ENCODE measurements at regions not wholly inside any gene's neighbourhood (a gene's known extent, or its start where the extent isn't known, plus 50 kb on each side); places are given as distances from the start of the nearest gene placed in this dataset.

GRCh38 chr11:82076126-82076525 is 657.5 kb downstream of the FAM181B start:
- H3K4me3 Mint-ChIP-seq (ENCODE audit: unreplicated experiment), result no peak overlapping the region
- H3K9me3 Mint-ChIP-seq (ENCODE audit: unreplicated experiment), result no peaks in the 10 kb centered on the region
- no peaks in the 10 kb centered on the region for H3K4me1 Mint-ChIP-seq (ENCODE audit: insufficient read depth, unreplicated experiment)
- DNase-seq (ENCODE audit: unreplicated experiment), result no peak
- H3K27ac Mint-ChIP-seq (ENCODE audit: low read depth, unreplicated experiment), result no peak overlapping the region
- peaks cover 85% of the 10 kb centered on the region for H3K27me3 Mint-ChIP-seq (ENCODE audit: insufficient read depth, unreplicated experiment)
- CTCF ChIA-PET, result interaction anchor here (0.7 kb wide), 1 partner anchor 1498 kb away, joined by 3 read pairs; no protein-coding TSS in a partner anchor
- no peaks in the 10 kb centered on the region for H3K36me3 Mint-ChIP-seq (ENCODE audit: insufficient read depth, unreplicated experiment)
- BruUV-seq (replicated peaks), result no TSS peak
- no peak for TF ChIP-seq CTCF (IDR thresholded peaks at IDR 0.05; ENCODE audit: unreplicated experiment)
- intact Hi-C loops (cut with micrococcal nuclease), result no loop called here
- POLR2A ChIA-PET, result no interaction called here

- BruUV-seq (replicated peaks), result no TSS peak
- no peak for DNase-seq (ENCODE audit: unreplicated experiment)
- no peaks in the 10 kb centered on the region for H3K4me1 Mint-ChIP-seq (ENCODE audit: insufficient read depth, unreplicated experiment)
- TF ChIP-seq CTCF (IDR thresholded peaks at IDR 0.05; ENCODE audit: unreplicated experiment), result no peak
- no peaks in the 10 kb centered on the region for H3K9me3 Mint-ChIP-seq (ENCODE audit: unreplicated experiment)
- no peak overlapping the region for H3K27ac Mint-ChIP-seq (ENCODE audit: low read depth, unreplicated experiment)
- intact Hi-C loops (cut with micrococcal nuclease), result no loop called here
- no peaks in the 10 kb centered on the region for H3K36me3 Mint-ChIP-seq (ENCODE audit: insufficient read depth, unreplicated experiment)
- H3K4me3 Mint-ChIP-seq (ENCODE audit: unreplicated experiment), result no peak overlapping the region
- peaks cover 62% of the 10 kb centered on the region for H3K27me3 Mint-ChIP-seq (ENCODE audit: insufficient read depth, unreplicated experiment)
- ChIA-PET POLR2A (no interaction called here), CTCF (no interaction called here)
Measured at GRCh38 chr11:82059505-82059904, 674.2 kb downstream of the FAM181B start.

DNA sequence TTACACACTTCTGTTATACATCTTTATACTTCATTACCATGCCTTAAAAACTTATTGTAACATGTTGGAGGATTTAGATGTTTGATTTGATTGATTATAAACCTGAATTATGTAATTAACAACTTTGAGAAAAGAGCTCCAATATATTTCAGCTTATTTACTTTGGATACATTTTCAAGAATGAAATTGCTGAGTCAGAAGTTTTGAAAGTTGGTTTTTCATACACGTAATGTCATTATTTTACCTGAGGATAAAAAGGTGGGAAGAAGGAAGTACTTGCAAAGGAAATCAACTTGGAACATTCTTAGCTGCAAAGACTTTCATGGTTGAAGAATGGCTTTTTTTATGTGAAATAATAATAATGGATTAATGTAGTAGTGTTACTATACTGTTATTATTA is 677.2 kb downstream of the FAM181B start:
- intact Hi-C loops (cut with micrococcal nuclease), result no loop called here
- no TSS peak for BruUV-seq (replicated peaks)
- no peak overlapping the region for H3K27ac Mint-ChIP-seq (ENCODE audit: low read depth, unreplicated experiment)

DNA sequence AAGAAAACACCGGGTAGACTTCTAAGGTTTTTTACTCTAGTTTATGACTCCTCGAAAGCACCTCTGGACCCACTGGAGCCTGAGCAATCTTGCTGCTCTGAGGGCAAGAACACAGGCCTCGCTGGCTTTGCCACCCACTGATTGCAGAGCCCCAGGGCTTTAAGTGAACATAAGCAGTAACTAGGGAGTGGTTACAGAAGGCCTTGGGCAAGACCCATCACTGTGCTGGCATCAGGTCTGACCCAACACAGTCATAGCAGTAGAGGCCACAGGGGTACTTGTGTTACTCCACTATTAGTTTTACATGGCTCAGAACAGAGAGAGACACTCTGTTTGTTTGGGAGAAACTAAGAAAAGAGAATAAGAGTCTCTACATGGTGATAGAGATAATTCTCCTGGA is 684.5 kb downstream of the FAM181B start:
- Mint-ChIP-seq H3K27me3 (ENCODE audit: insufficient read depth, unreplicated experiment) (peaks cover 51% of the 10 kb centered on the region), H3K4me1 (ENCODE audit: insufficient read depth, unreplicated experiment) (no peaks in the 10 kb centered on the region)
- BruUV-seq (replicated peaks), result no TSS peak

More for the DNA sequence above, 677.2 kb downstream of the FAM181B start:
- ChIA-PET POLR2A (no interaction called here), CTCF (interaction anchor here (0.6 kb wide), 1 partner anchor 188 kb away, joined by 3 read pairs; no protein-coding TSS in a partner anchor)
- Mint-ChIP-seq H3K27me3 (ENCODE audit: insufficient read depth, unreplicated experiment) (peaks cover 63% of the 10 kb centered on the region), H3K4me3 (ENCODE audit: unreplicated experiment) (no peak overlapping the region), H3K4me1 (ENCODE audit: insufficient read depth, unreplicated experiment) (no peaks in the 10 kb centered on the region), H3K36me3 (ENCODE audit: insufficient read depth, unreplicated experiment) (no peaks in the 10 kb centered on the region), H3K9me3 (ENCODE audit: unreplicated experiment) (no peaks in the 10 kb centered on the region)
- TF ChIP-seq CTCF (IDR thresholded peaks at IDR 0.05; ENCODE audit: unreplicated experiment), result no peak
- DNase-seq (ENCODE audit: unreplicated experiment), result no peak

More for the DNA sequence above, 684.5 kb downstream of the FAM181B start:
- no peak overlapping the region for H3K4me3 Mint-ChIP-seq (ENCODE audit: unreplicated experiment)
- CTCF ChIA-PET, result no interaction called here
- intact Hi-C loops (cut with micrococcal nuclease), result no loop called here
- H3K9me3 Mint-ChIP-seq (ENCODE audit: unreplicated experiment), result no peaks in the 10 kb centered on the region
- H3K27ac Mint-ChIP-seq (ENCODE audit: low read depth, unreplicated experiment), result no peak overlapping the region
- POLR2A ChIA-PET, result no interaction called here
- TF ChIP-seq CTCF (IDR thresholded peaks at IDR 0.05; ENCODE audit: unreplicated experiment), result no peak
- DNase-seq (ENCODE audit: unreplicated experiment), result no peak
- no peaks in the 10 kb centered on the region for H3K36me3 Mint-ChIP-seq (ENCODE audit: insufficient read depth, unreplicated experiment)

Measured in MCF 10A (cell line).